ENCODE measurements at regions not wholly inside any gene's neighbourhood (a gene's known extent, or its start where the extent isn't known, plus 50 kb on each side); places are given as distances from the start of the nearest gene placed in this dataset.
A peak's percentile ranks its signal among the peaks of the same experiment; 100 is the strongest.

DNA sequence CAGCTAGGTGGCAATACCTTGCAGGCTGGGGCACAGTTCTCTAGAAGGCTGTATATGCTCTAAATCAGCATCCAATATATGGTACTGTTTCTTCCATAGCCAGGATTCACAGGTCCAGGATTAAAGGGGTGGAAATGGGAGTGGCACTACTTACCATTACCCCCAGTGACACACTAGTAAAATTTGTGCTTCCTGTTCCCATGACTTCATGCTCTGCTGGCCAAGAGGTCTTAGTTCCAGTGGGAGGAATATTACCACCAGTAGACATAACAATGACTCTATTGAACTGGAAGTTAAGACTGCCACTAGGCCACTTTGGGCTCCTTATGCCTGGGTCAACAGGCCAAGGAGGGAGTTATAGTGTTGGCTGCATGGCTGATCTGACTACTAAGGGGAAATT is 174.3 kb upstream of the TNFAIP3 start:
- no peak for DNase-seq

DNA sequence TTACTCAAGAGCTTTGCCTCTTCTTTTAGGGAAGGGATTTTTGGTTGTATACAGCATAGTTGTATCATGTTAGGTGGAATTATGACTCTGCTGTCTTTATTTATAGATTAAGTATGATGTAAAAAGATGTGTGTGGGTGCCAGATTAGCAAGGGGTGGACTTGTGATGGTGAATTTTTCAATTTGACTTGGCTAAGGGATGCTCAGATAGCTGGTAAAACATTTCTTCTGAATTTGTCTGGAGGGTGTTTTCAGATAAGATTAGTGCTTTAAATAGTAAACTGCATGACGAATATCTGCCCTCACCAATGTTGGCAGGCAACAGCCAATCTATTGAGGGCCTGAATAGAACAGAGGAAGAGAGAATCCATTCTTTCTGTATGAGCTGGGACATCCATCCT is 173.3 kb upstream of the TNFAIP3 start:
- DNase-seq, result no peak

DNA sequence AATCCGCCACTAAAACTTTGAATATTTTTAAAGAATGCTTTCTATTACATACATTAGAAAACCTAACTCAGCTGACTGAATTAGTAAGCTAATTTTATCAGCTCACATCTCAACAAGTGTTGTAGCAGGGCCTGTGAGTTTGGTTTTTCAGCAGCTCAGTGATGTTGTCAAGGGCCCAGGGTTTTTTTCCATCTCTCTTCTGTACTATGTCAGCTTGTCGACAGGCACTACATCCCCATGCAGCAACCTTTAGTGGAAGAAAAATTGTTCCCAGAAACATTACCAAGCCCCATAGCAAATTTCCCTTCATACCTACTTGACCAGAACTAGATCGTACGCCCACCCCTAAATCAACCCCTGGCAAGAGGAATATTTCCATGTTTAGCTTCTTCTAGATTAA is 170.3 kb upstream of the TNFAIP3 start:
- no peak for DNase-seq

DNA sequence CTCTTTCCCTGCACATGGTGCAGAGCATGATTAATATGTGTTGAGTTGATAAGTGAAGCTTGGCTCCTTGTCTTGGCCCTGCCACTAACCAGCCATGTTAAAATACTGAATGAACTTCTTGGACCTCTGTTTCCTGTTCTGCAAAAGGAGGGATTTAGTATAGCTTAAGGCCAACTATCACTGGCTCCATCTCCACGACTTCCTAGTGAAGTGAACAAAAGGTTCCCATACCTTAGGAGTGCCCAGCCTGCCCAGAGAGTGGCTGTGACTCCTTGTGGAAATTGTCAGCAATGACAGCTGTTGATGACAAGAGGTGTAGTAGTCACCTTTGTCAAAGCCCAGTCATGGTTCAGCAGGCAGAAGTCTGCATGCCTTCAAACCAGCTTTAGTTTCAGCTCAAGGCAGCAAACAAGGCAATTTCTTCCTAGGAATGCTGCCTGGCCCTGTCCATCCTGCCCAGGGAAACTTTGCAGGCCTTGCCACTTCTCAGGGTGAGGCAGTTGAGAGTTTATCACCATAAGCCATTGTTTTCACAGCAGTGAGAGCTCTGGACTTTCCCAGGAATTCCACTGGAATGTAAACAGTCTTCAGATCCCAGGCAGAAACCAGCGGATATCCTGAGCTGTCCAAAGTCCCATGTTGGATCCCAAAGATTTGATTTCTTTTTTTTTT is 169.7 kb upstream of the TNFAIP3 start:
- peak; percentile 52 for DNase-seq

DNA sequence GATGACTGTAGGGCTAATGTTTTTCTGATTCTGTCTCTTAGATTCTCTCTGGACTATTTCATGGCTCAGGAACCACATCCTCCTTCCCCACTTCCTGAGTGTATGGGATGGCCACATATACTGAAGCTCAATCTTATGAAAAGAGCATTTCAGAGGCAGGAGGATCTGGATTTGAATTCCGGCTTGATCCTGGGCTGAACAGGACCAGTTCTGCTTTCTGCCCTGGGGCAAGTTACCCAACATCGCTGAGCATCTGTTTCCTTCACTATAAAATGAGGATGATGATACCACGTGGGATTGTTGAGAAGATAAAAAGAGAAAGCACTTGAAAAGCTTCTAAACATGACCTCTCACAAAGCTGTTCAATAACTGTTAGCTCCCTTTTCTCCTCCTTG is 168.4 kb upstream of the TNFAIP3 start:
- DNase-seq, result no peak

DNA sequence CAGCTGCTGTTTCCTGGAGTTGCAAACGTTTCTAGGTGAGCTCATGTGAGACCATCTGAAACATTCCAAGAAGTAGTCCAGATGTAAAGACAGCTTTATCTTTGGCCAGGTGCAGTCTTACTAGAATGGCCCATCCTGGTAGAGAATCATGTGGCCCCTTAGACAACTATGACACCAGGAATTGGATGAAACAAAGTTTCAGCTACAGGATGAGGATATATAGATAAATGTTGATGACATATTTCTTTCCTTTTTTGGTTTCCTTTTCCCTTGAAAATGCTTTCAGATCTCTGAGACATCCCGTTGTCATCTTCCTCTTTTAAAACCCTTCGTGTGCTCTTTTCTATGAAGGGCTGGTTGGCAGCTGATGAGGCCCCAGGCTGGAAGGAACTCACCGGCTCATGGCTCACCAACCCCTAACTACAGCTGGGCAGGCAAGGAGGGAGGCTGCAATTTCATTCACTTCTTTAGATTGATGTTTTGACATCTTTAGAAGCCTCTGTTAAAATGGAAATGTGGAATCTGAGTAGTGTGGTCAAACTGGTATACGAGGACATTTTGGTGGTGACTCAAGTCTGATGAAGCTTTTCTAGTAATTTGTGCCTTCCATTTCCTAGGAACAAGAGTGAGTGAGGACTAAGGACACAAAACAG is 167.9 kb upstream of the TNFAIP3 start:
- DNase-seq, result peak; percentile 67

DNA sequence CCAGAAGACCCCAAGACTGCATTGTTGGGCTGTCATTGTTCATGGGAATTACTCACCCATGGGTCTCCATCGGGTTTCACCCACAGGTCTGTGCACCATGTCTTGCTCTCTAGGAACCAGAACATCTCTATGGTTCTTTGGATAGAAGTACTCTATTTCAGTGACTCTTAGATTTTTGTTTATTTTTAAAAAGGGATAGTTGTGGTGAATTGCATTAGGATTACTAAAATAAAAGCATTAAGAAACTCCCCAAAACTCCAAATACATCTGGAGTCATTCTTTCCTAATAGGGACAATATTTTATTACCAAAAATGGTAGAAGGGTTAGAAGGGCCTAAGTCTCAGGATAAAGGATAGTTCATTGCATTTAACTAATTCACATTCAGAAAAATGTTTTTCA is 166.9 kb upstream of the TNFAIP3 start:
- DNase-seq, result no peak

DNA sequence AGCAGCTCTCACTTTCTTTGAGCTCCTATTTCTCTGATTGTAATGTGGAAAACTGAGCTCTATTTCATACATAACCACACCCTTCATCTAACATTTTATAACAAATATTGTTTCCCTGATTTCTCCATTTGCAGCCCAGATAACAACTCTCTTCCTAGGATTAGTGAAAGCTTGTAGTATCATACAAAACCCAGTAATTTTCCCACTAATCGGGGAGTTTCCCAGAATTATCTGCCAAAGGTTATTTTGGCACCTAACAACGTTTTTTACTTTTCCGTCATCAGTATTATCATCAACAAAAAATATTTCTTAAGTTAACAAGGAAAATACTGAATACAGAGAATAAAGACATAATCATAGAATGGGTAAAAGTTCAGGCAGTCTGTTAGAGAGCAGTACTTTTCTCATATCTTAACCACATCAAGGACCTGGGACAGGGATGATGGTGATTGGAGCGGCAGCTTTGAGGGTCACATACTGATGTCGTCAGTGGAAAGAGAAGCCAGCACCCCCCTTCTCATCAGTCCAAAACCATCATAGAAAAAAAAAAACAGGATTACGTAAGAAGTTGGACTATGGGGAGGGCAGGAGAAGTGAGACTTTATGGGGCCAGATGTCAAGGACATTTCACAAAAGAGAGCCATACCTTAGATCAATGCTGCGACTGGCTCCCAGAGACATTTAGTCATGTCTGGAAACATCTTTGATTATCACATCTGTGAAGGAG is 166.1 kb upstream of the TNFAIP3 start:
- no peak for DNase-seq

DNA sequence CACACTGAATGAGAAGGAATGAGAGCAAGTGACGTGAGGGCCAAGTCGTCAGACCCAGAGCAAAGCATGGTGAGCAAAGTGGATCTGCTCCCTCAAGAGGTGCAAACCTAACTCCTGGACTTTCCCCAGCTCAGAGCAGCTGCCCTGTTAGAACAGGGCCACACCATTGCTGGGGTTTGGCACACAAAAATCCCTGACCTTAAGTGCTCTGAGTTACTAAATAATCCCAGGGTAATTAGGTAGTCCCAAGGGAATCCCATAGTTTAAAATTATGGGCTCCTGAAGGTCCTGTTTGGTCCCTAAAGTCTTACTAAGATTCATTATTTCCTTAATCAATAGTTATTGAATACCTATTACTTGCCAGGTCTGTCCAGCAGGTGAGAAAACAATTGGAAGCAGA is 165.1 kb upstream of the TNFAIP3 start:
- no peak for DNase-seq

DNA sequence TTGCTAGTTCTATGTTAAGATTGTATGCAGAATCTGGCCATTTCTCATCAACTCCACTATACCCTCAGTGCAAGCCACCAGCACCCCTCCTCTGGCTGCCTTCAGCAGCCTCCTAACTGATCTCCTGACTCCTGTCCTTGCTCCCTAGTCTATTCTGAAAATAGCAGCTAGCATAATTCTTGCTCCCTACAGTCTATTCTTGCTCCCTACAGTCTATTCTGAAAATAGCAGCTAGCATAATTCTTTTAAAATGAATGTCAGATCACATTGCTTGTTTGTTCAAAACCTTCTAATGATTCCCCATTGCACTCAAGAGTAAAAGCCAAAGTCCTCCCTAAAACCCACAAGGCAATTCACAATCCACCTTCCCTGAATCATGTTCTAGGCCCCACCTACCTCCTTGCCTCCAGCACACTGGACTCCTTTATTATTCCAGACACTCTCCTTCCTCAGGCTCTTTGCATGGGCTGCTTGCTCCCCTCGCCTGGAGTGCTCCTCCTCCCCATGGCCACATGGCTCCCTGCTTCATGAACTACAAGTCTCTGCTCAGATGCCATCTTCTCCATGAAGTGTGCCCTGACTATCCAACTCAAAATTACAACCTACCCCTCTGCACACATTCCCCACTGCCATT is 164.2 kb upstream of the TNFAIP3 start:
- no peak for DNase-seq

DNA sequence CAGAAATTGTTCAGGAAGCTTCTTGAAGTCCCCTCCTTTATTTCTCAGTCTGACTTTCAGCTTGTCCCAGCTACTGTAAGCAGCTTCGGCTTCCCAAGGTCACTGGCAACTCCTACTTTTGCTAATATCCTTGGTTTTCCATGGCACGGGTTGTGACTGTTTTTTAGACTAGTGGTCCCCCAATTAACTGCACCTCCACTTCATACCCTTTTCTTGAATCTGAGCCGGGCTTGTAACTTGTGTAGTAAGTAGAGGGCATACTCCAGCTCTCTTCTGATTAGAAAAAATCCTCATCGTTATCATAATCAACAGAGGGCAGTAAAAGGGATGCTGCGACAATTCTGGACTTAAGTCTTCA is 162.3 kb upstream of the TNFAIP3 start:
- no peak for DNase-seq

DNA sequence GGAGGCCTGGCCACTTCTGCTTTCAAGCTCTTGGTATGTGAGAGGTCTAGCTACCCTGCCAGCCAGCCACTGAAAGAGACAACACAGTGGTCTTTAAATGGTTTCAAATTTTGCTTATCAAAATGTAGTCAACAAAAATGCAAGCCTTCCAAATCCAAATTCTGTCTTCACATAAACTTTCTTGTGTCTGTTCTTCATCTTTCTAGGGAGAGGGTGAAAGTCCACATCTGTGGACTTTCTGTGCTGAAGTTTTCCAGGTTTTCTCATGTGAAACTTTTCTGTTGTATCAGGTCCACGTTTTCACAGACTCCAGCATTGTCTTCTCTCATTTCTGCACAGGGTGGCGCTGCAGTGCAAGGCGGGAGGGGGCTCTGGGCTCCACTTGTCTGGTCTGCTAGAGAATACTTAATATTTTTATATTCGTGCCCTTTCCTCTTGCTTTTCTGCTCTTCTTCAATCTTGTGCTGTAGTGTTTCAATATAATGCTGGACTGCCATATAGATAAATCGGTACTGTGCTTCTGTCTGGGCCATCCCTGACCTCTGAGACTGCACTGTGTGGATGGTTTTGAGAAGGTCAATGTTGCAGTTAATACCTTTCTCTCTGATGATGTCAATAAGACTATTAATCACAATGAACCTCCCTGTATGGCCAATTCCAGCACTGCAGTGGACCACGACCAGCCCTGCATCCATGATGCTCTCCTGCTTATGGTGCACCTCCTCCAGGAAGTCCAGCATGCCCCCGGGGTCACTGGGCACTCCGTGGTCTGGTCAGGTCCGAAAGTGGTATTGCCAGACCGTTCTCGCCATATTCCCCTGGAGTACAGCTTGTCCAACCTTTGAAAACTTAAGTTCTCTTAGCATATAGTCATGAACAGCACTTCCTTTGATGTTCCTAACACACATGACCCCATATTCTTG is 161.6 kb upstream of the TNFAIP3 start:
- peak; percentile 84 for DNase-seq

DNA sequence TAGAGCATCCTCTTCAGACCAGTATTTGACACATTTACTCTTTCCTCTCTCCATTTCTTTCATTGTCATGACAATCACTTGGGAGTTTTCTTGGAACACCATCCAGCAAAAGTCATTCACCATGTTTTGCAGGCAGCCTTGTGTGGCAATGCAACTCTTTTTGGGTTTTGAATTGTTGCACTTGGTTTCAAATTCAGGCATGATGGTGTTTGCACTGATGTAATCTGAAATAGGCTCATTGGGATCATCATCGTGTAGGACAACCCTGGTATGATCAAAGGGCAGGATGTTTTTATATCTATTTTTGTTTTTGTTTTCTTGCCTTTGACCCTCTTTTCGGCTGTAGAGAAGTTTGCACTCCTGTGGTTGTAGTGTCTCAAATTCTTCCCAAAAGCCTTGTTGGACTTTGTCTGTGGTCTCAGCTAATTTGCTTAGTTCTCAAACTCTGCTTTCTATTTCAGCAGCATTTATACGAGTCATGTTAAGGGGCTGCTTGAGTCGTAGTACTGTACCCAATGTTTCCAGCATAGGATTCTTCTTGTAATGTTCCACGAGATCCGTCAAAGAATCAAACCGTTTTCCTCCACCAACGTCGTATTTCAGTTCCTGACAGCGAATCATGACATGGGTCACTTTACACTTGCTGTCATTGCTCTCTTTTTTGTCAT is 160.8 kb upstream of the TNFAIP3 start:
- no peak for DNase-seq

DNA sequence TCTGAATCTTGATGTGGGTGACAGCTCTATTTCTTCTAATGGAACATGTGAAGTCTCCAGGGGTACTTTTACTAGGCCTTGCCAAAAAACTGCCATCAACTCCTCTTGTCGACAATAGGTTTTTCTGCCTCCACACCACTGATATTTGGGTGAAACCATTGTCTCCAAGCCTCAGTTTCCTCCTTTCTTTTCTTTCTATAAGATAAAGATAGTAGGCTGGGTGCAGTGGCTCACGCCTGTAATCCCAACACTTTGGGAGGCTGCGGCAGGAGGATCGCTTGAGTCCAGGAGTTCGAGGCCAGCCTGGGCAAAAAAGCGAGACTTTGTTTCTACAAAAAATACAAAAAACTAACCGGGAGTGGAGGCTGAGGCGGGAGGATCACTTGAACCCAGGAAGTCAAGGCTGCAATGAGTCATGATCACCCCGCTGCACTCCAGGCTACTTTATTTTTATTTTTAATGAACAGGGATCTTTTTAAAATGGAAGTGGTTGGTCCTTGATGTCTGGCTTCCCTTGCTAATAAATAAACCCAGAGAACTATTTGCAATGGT is 159.9 kb upstream of the TNFAIP3 start:
- DNase-seq, result no peak

DNA sequence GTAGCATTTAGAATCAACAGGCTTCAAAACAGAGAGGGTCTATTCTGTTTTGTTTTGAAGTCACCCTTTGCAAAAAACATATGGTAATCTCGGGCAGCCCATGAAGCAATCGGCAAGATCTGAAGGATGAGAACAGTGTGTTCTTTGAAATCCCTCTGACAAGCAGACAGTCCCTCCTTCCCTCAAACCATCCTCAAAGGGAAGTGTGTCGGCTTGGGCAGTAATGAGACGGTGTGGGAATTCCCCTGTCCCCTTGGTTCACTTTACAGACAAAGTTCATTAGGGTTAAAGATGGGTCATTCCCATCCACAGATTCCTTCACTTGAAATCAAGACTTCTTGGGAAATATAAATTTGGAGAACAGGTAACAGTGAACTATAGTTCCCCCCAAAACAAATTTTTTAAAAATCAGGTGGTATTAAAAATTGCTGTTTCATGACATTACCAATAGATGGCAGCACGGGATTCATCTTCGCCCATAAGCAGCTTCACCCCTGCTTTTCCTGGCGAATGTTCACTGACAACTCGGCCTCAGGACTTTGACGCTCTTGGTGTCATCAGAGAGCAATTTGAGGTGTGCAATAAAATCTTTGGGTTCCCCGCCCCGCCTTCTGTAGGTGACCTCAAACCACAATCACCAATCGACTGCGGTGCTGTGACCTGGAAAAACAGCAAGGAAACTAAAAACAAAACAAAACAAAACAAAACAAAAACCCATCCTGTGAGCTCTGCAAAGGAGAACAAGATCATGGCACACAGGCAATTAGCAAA is 159.3 kb upstream of the TNFAIP3 start:
- peak; percentile 78 for DNase-seq

DNA sequence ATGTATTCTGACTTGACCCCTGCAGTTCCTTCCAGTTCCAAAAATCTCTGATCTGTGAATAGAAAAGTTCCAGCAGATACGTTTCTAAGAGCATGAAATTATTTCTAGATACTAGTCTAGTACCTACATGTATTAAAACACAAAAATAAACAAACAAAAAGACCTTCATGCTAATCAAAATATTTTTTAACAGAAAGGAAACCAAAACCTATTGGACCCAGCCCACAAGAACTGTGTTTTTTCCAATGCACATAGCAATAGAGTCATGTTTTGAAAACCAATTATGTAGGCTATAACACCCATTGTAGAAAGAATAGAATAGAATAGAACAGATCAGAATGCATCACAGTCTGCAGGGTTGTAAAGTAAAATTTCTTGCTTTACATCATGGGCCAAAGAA is 158.6 kb upstream of the TNFAIP3 start:
- DNase-seq, result no peak

DNA sequence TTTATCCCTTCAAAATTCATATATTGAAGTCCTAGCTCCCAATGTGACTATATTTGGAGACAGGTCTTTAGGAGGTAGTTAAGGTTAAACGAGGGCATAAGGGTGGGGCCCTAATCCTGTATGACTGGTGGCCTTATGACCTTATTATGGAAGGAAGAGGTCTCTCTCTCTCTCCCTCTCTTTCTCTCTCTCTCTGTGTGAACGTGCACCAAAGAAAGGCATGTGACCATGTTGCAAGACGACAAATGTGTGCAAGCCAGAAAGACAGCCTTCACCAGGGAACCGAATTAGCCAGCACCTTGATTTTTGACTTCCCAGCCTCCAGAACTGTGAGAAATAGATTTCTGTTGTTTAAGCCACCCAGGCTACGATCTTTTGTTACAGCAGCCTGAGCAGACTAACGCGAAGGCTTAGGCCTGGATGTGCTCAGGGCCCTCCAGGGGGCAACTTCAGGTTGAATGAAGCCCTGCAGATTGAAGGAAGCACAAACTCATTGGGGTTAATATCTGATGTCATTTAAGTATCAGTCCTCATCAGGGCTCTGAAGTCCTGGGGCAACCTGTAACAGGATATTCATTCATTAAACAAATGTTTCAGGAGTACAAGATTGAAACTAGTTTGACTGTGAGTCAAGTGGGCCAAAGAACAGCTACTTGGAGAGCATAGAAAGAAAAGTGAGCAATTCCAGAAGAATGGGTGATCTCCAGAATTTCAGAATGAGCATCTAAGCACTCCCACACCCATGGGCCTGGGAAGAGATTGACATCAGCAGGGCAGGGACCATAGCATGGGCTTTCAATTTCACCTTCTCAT is 157.4 kb upstream of the TNFAIP3 start:
- DNase-seq, result peak; percentile 60

DNA sequence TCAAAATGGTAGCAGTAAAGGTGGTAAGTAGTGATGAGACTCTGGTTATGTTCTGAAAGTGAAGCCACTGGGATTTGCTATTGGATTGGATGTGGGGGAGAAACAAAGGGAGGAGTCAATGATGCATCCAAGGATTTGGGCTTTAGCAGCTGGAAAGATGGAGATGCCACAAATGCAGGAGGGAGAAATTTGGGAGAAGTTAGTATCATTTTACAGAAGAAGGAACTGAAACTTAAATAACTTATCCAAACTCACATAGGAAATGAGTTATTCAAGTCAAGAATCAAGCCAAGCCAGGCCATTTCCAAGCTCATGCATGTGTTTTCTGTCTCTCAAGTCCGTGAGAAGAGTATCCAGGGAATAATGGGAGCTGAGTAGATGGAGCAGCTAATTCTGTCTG is 155.1 kb upstream of the TNFAIP3 start:
- no peak for DNase-seq

DNA sequence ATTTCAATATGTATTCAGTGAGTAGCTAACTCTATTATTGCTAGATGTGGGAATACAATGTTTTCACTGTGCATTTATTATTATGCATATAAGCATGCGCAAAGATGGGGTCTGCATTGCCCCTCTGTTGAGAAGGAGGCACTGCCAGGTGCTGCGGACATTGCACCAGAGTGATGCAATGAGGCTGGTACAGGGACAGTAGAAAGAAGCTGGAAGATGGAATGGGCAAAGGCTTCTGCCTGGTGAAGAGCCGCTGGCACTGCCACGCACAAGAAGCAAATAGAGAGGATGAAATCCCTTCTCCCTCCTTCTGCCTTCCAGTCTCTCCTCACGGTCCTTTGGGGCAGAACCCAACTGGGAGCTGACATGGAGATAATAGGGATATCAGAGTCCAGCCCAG is 154.5 kb upstream of the TNFAIP3 start:
- no peak for DNase-seq

DNA sequence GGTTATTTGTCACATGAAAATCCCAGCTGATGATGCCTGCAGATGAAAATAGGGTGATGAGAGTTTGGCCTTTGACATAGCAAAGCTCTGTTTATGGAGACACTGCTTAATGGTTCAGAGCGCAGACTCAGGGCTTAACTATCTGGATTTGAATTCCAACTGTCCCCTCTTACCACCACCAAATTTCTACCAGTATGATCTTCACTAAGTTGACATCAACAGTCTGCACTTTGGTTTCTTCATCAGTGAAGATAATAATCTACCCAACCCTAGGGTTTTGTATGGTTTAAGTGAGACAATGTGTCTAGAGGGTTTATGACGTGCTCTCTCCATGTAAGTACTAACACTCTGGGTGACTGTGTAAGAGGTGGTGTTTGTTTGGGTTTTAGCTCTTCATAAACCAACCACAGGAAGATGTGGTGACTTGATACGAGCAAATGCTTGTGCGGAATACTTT is 151.4 kb upstream of the TNFAIP3 start:
- no peak for DNase-seq
